Thyroid gland (tissue), 4 donors: ENCODE measurements at regions not wholly inside any gene's neighbourhood (a gene's known extent, or its start where the extent isn't known, plus 50 kb on each side); places are given as distances from the start of the nearest gene placed in this dataset.

ENCODE experiments used
- DNase-seq, 2 donors: peaks; one replicate each; pipeline ENCODE4 v3.0.0-alpha.2; 2019
- H3K27ac ChIP-seq, 3 donors: fragments of 200-600 bp; sonication (generic); 1 replicate in 2 of 3; 2 replicates in 1 of 3; pipeline ENCODE4 v1.5.1; 2016 to 2019; ENCODE audit warnings: mild to moderate bottlenecking in 1 of 3, moderate library complexity in 1 of 3
- H3K27me3 ChIP-seq: fragments of 200-600 bp; sonication (generic); one replicate; pipeline ENCODE4 v1.5.1; 2019
- H3K36me3 ChIP-seq, 2 donors: fragments of 200-600 bp; sonication (generic); one replicate each; pipeline ENCODE4 v1.5.1; 2016 to 2019
- H3K4me1 ChIP-seq, 2 donors: fragments of 200-600 bp; sonication (generic); one replicate each; pipeline ENCODE4 v1.5.1; 2017 to 2019
- H3K4me3 ChIP-seq, 3 donors: fragments of 200-600 bp; sonication (generic); replicated peaks in 1 of 3; 1 replicate in 2 of 3; 2 replicates in 1 of 3; pipeline ENCODE4 v1.5.1; 2016; ENCODE audit warnings: mild to moderate bottlenecking in 1 of 3
- H3K9me3 ChIP-seq: fragments of 200-600 bp; sonication (generic); one replicate; pipeline ENCODE4 v1.5.1; 2017
- CTCF ChIP-seq, 6 experiments: fragments of 200-600 bp in 3 of 6; fragments of 450-650 bp in 3 of 6; sonication (generic) in 3 of 6; IDR thresholded peaks; one replicate each; pipeline ENCODE4 v1.5.1; 2016 to 2019; ENCODE audit warnings: antibody characterized with exemption in 6 of 6, mild to moderate bottlenecking in 2 of 6, inconsistent platforms in 1 of 6, moderate library complexity in 1 of 6
- POLR2A ChIP-seq, 2 donors: fragments of 450-650 bp; IDR thresholded peaks; one replicate each; pipeline ENCODE4 v1.6.1; 2017; ENCODE audit warnings: antibody characterized with exemption in 2 of 2, mild to moderate bottlenecking in 2 of 2, moderate library complexity in 1 of 2
- WGBS, 2 donors: methylation state at CpG; one replicate each; pipeline ENCODE4 v1.1.5; 2017; 5-methylcytosine and 5-hydroxymethylcytosine counted together
- intact Hi-C: fragments of 100-400 bp; cut with DNase I; formaldehyde crosslinking; loops from one replicate; pipeline ENCODE4 v1.15.1; 2023

GRCh38 chr6:144335311-144335861, 50.3 kb downstream of the UTRN start:
- DNase-seq = no peak
- H3K36me3 ChIP-seq = no peaks in the 10 kb centered on the region
- H3K4me1 ChIP-seq = peaks cover 75 to 83% of the 10 kb centered on the region in 2 donors
- no peak for TF ChIP-seq CTCF (IDR thresholded peaks at IDR 0.05)
- TF ChIP-seq POLR2A (IDR thresholded peaks at IDR 0.05) = no peak
- H3K9me3 ChIP-seq = no peaks in the 10 kb centered on the region
- WGBS, 2 donors = 68% methylated on average over 5 of the region's 5 CpGs
- no peak overlapping the region for H3K4me3 ChIP-seq
- H3K27ac ChIP-seq = no peak overlapping the region
- no peaks in the 10 kb centered on the region for H3K27me3 ChIP-seq
- intact Hi-C loops = loop anchor here (10.0 kb wide), 1 partner anchor 51 kb away; the partner anchor contains the start of gene UTRN

- no peak overlapping the region for H3K4me3 ChIP-seq
- TF ChIP-seq POLR2A (IDR thresholded peaks at IDR 0.05) = no peak
- no peak for TF ChIP-seq CTCF (IDR thresholded peaks at IDR 0.05)
- intact Hi-C loops = loop anchor here (10.0 kb wide), 1 partner anchor 51 kb away; the partner anchor contains the start of gene UTRN
- WGBS, 2 donors = 91 to 94% methylated on average over 5 of the region's 5 CpGs
- H3K36me3 ChIP-seq = no peaks in the 10 kb centered on the region
- peak overlapping the region in 2 of 3 donors; percentile 15 to 52 for H3K27ac ChIP-seq
- H3K9me3 ChIP-seq = no peaks in the 10 kb centered on the region
- no peaks in the 10 kb centered on the region for H3K27me3 ChIP-seq
- DNase-seq = no peak
- H3K4me1 ChIP-seq = peaks cover 81 to 89% of the 10 kb centered on the region in 2 donors
Observed at GRCh38 chr6:144335914-144336313, 50.8 kb downstream of the UTRN start.

GRCh38 chr6:144336900-144337299, 51.8 kb downstream of the UTRN start:
- intact Hi-C loops = loop anchor here (10.0 kb wide), 1 partner anchor 52 kb away; the partner anchor contains the start of gene UTRN
- Histone ChIP-seq H3K27me3 (no peaks in the 10 kb centered on the region), H3K9me3 (no peaks in the 10 kb centered on the region), H3K36me3 (no peaks in the 10 kb centered on the region), H3K27ac (peak overlapping the region in 2 of 3 donors; percentile 15 to 52), H3K4me1 (peaks cover 86 to 94% of the 10 kb centered on the region in 2 donors), H3K4me3 (no peak overlapping the region)
- no peak for DNase-seq
- 88 to 92% methylated on average over 2 of the region's 2 CpGs for WGBS, 2 donors
- TF ChIP-seq CTCF (IDR thresholded peaks at IDR 0.05) (no peak), POLR2A (IDR thresholded peaks at IDR 0.05) (no peak)

GRCh38 chr6:144338474-144338873, 53.3 kb downstream of the UTRN start:
- TF ChIP-seq CTCF (IDR thresholded peaks at IDR 0.05) (no peak), POLR2A (IDR thresholded peaks at IDR 0.05) (no peak)
- Histone ChIP-seq H3K4me1 (peaks cover 87 to 96% of the 10 kb centered on the region in 2 donors), H3K4me3 (no peak overlapping the region), H3K27me3 (no peaks in the 10 kb centered on the region), H3K36me3 (no peaks in the 10 kb centered on the region), H3K9me3 (no peaks in the 10 kb centered on the region), H3K27ac (peak overlapping the region in 1 of 3 donors; percentile 61)
- 96 to 97% methylated on average over 6 of the region's 6 CpGs for WGBS, 2 donors
- no peak for DNase-seq
- intact Hi-C loops = loop anchor here (10.0 kb wide), 1 partner anchor 54 kb away; the partner anchor contains the start of gene UTRN

GRCh38 chr6:144338951-144339700, 54.0 kb downstream of the UTRN start:
- DNase-seq = no peak
- Histone ChIP-seq H3K9me3 (no peaks in the 10 kb centered on the region), H3K27me3 (no peaks in the 10 kb centered on the region), H3K4me3 (no peak overlapping the region), H3K27ac (peak overlapping the region; percentile 13 to 61 (median 48)), H3K4me1 (peaks cover 86 to 96% of the 10 kb centered on the region in 2 donors), H3K36me3 (no peaks in the 10 kb centered on the region)
- TF ChIP-seq POLR2A (IDR thresholded peaks at IDR 0.05) = no peak
- no peak for TF ChIP-seq CTCF (IDR thresholded peaks at IDR 0.05)
- intact Hi-C loops = loop anchor here (10.0 kb wide), 1 partner anchor 54 kb away; the partner anchor contains the start of gene UTRN
